Right forelimb (tissue), 1 donor: ENCODE measurements at regions not wholly inside any gene's neighbourhood (a gene's known extent, or its start where the extent isn't known, plus 50 kb on each side); places are given as distances from the start of the nearest gene placed in this dataset.
"Not testable (repeated sequence)": the region's sequence is repeated elsewhere in the genome, so short reads cannot be mapped to it uniquely, and the experiment has no call there.

Source experiments
- DNase-seq: peaks from one replicate; pipeline ENCODE4 v3.0.0-alpha.2; 2018

- DNase-seq: no peak
Observed at GRCh38 chr10:3942937-3943489, 158.0 kb upstream of the KLF6 start.

GRCh38 chr10:3941676-3942075, 156.7 kb upstream of the KLF6 start:
- DNase-seq: no peak

DNA sequence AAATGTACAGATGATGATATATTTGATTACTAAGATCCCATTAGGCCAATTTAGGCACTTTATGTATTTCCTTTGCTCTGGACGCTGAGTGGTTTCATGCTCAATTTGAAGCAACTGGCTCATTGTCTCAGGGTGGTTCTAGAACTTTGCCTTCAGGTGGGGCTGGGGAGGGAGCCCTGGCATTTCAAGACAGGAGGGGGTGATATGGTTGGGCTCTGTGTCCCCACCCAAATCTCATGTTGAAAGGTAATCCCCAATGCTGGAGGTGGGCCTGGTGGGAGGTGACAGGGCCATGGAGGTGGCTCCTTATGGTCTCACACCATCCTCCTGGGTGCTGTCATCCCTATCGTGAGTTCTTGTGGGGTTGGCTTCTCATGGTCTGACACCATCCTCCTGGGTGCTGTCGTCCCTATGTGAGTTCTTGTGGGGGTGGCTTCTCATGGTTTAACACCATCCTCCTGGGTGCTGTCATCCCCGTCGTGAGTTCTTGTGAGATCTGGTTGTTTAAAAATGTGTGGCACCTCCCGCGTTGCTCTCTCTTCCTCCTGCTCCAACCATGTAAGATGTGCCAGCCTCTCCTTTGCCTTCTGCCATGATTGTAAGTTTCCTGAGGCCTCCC, 151.5 kb upstream of the KLF6 start:
- DNase-seq: no peak

- peak; percentile 62 for DNase-seq
Observed at GRCh38 chr10:3935933-3936359, 150.9 kb upstream of the KLF6 start.

DNA sequence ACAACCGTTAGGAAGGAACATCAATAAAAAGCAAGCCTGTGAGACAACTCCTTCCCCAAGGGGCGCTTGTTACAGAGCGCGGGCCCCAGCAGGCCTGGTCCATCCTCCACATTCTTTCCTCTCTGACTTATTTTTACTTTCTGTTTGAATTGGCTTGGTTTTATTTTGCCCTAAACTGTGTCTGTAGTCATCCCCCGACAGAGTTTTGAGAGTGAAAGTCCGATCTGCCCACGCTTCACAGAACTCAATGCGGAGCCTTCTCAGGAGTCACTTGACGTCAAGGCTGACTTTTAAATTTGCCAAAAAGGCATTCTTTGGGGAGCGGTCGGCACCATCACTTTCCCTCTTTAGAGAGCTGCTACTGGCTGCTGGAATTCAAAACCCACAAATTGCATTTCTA, 150.1 kb upstream of the KLF6 start:
- no peak for DNase-seq

DNA sequence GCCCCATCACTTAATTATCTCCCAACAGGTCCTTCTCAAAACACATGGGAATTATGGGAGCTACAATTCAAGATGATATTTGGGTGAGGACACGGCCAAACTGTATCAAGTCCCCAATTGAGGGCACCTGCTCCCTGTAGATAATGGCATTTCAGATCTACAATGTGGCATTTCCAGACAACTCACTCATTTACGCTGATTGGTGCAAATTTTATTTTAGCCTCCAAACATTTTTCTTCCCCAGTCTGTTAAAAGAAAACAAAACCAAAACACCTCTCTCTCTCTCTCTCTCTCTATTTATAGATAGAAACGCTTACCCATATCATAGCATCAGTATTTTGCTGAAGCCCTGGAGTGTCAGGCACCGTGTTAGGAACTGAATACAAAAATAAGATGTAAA, 148.7 kb upstream of the KLF6 start:
- DNase-seq: no peak

GRCh38 chr10:3932597-3933375, 147.8 kb upstream of the KLF6 start:
- no peak for DNase-seq

DNA sequence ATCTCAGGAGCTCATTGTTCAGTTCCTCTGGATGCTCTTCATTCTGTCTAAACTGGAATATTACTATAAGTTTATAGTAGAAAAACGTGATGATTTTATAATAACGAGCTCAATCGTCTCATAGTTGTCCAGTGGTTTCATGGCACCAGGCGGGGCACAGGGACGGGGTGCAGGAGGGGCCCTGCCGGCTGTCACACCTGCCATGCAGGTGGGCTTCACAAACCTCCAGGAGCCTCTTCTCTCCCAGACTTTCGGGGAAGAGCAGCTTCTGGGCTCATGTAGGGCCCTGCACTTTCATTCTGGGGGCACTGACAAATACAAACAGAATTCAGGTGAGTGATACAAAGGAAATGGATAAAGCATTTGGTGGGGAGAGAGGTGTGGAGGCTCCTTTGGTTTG, 146.9 kb upstream of the KLF6 start:
- DNase-seq: no peak

GRCh38 chr10:3931224-3931623, 146.2 kb upstream of the KLF6 start:
- no peak for DNase-seq

GRCh38 chr10:3928569-3928968, 143.6 kb upstream of the KLF6 start:
- no peak for DNase-seq

GRCh38 chr10:3928078-3928477, 143.1 kb upstream of the KLF6 start:
- no peak for DNase-seq

GRCh38 chr10:3926675-3927525, 141.9 kb upstream of the KLF6 start:
- DNase-seq: no peak

DNA sequence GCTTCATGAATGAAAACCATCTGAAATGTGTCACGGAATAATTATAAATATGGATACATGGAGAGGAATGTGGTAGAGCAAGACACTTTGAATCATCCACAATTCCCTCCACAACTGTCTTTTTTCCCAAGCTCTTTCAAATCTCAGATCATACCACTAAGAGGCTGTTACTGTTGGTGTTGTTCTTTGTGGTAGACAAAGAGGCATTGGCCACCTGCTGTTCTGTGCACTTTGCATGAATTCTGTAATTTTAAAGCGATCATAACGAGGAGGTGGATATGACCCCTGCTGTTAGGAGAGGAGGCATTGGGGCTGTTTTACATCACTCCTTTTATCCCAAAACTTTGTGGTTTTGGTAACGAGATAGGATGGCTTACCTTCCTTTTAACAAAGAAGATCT, 141.2 kb upstream of the KLF6 start:
- no peak for DNase-seq

- DNase-seq: no peak
Observed at GRCh38 chr10:3925184-3925583, 140.2 kb upstream of the KLF6 start.

DNA sequence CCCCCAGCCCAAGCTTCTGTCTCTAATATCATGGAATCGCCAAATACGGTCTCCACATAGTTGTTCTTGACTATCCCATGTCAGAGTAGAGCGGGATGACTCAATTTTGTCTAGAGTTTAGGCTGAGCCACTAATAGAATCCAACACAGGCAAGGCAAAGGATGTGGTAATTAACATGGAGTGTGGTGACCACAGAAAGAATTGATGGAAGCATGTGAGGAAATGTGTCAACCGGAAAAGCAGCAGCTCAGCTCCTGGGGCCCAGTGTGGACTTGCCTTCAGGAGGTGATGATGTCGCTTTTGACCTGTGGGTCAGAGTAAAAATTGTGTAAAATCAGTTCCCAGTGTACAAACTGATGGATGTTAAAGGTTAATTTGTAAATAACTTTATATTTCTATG, 139.3 kb upstream of the KLF6 start:
- DNase-seq: no peak

DNA sequence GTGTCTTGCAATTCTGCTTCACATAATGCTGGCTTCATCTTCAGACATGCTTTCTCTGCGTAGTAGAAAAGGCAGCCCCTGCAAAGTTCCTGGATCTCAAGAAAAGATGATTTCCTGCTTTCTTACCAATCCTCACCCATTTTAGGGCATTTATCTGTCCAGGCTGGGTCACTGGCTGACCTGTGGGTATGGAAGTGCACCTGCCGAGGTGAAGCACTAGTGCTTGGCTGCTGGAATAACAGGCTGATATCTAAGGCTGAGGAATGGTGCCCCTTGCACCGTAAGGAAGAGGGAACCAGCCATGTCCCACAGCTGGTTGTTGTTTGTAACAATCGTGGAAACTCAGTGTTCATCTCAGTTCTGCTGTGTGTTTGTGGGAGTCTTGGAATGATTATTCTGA, 138.0 kb upstream of the KLF6 start:
- no peak for DNase-seq

DNA sequence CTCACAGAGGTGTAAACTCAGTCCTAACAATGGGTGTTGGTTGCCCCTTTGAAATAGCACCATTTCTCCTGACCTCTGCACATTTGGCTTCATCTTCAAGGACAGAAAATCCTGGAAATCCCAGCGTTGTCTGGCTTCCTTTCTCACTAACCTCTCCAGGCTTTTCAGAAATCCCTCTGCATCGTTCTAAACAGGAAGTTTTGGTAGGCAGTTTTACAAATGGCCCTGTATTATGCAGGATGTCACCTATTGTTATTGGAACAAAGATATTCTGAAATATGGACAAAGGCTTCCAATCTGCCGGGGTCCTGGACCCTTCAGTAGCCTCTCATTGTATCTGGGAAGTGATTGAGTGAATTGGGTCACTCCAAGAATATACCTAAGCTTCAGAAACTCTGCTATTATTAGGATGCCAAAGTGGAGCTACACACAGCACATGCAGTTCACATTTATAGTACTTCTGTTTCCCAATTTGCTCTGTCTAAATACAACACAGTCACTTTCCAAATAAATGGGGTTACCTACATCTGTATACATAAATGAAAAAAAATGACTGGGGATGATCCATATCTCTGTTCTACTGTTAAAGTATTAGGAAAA, 134.8 kb upstream of the KLF6 start:
- DNase-seq: no peak

DNA sequence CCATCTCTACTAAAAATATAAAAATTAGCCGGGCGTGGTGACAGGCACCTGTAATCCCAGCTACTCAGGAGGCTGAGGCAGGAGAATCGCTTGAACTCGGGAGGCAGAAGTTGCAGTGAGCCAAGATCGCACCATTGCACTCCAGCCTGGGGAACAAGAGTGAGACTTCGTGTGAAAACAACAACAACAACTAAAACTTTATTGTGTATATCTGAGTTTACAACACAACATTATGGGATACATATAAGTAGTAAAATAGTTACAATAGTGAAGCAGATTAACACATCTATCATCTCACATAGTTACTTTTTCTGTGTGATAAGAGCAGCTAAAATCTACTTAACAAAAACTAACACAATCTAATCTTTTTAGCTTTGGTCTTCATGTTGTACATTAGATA, 132.4 kb upstream of the KLF6 start:
- DNase-seq: not testable (repeated sequence)

GRCh38 chr10:3914733-3915132, 129.7 kb upstream of the KLF6 start:
- no peak for DNase-seq

- no peak for DNase-seq
Observed at GRCh38 chr10:3911713-3912442, 126.9 kb upstream of the KLF6 start.

GRCh38 chr10:3911241-3911640, 126.2 kb upstream of the KLF6 start:
- no peak for DNase-seq

- DNase-seq: no peak
Observed at GRCh38 chr10:3909339-3909738, 124.3 kb upstream of the KLF6 start.
